HepG2 (cell line): ENCODE measurements at regions not wholly inside any gene's neighbourhood (a gene's known extent, or its start where the extent isn't known, plus 50 kb on each side); places are given as distances from the start of the nearest gene placed in this dataset.

ENCODE experiments used
- ATAC-seq: fragments of 200-7000 bp; cut with Tn5 transposase; 3 replicates; pipeline ENCODE4 v1.9.1; 2020; ENCODE audit warnings: mild to moderate bottlenecking, moderate library complexity
- BruUV-seq: library from RNA; stranded (reverse); fragments of 400-500 nt; replicated peaks from 2 replicates; lab custom pipeline; 2021; lab: Mats Ljungman, UMichigan
- CTCF ChIA-PET: fragments of 300-600 bp; formaldehyde crosslinking; extraction: SDS; loops from one replicate; lab custom pipeline; 2021; ENCODE audit warnings: low total read pairs, inconsistent platforms, low intra/inter-chr PET ratio; lab: Yijun Ruan, JAX
- POLR2A ChIA-PET: fragments of 350-600 bp; sonication (Branson Sonifier 250); formaldehyde crosslinking; loops from one replicate; lab custom pipeline; 2020; ENCODE audit warnings: antibody characterized with exemption, inconsistent platforms; lab: Yijun Ruan, JAX
- DNase-seq: peaks from one replicate; pipeline ENCODE4 v3.0.0-alpha.2; 2015; ENCODE audit warnings: low spot score
- FAIRE-seq: peaks from 3 replicates; lab custom pipeline; 2011; peaks lifted over from hg19 to GRCh38; lab: Jason Lieb, UNC
- H2AFZ ChIP-seq: one replicate; pipeline ENCODE4 v1.6.1; 2011; ENCODE audit warnings: low read length, inconsistent platforms
- H3K27ac ChIP-seq: fragments of 300-600 bp; 3 replicates; pipeline ENCODE4 v1.8.0; 2011; ENCODE audit warnings: mixed run types, mild to moderate bottlenecking, mixed read lengths, low read length, inconsistent platforms; ENCODE audit not compliant: insufficient read depth; ENCODE audit errors: extremely low read length
- H3K27me3 ChIP-seq, 2 experiments: fragments of 200-600 bp in 1 of 2; 2 replicates in 1 of 2; 3 replicates in 1 of 2; pipeline versions ENCODE4 v1.6.0 to v1.8.0; 2011; ENCODE audit warnings: low read length in 2 of 2, mild to moderate bottlenecking in 2 of 2, moderate library complexity in 2 of 2, inconsistent platforms in 1 of 2; ENCODE audit not compliant: insufficient read depth in 2 of 2, control insufficient read depth in 1 of 2
- H3K36me3 ChIP-seq, 2 experiments: fragments of 200-600 bp in 1 of 2; replicated peaks in 1 of 2; 2 replicates in 1 of 2; 3 replicates in 1 of 2; pipeline versions ENCODE4 v1.5.1 to v1.8.0; 2011; ENCODE audit warnings: low read length in 2 of 2, inconsistent platforms in 1 of 2; ENCODE audit not compliant: insufficient read depth in 2 of 2, control insufficient read depth in 1 of 2
- H3K4me1 ChIP-seq: 2 replicates; pipeline ENCODE4 v1.5.1; 2012; ENCODE audit warnings: low read length, inconsistent platforms; ENCODE audit not compliant: insufficient read depth
- H3K4me2 ChIP-seq: 2 replicates; pipeline ENCODE4 v1.6.0; 2011; ENCODE audit warnings: low read depth, low read length, inconsistent platforms
- H3K4me3 ChIP-seq, 3 experiments: fragments of 200-600 bp in 1 of 3; sonication (generic), shearing (Covaris generic) in 1 of 3; replicated peaks in 1 of 3; 2 replicates each; pipeline ENCODE4 v1.5.1; 2011 to 2016; ENCODE audit warnings: low read length in 3 of 3, inconsistent platforms in 2 of 3, low read depth in 2 of 3, mild to moderate bottlenecking in 2 of 3, control low read depth in 1 of 3, mixed read lengths in 1 of 3; ENCODE audit not compliant: insufficient read depth in 1 of 3
- H3K79me2 ChIP-seq: one replicate; pipeline ENCODE4 v1.6.1; 2011; ENCODE audit warnings: low read length, inconsistent platforms; ENCODE audit not compliant: insufficient read depth
- H3K9ac ChIP-seq: 2 replicates; pipeline ENCODE4 v1.6.0; 2011; ENCODE audit warnings: mild to moderate bottlenecking, low read depth, low read length, inconsistent platforms; ENCODE audit not compliant: insufficient read depth
- H3K9me3 ChIP-seq: 2 replicates; pipeline ENCODE4 v1.5.1; 2012; ENCODE audit warnings: mild to moderate bottlenecking, low read length
- H4K20me1 ChIP-seq: 2 replicates; pipeline ENCODE4 v1.6.0; 2011; ENCODE audit warnings: inconsistent platforms, mild to moderate bottlenecking, low read length, moderate library complexity; ENCODE audit not compliant: insufficient read depth
- GTF3A ChIP-seq: sonication (generic); formaldehyde crosslinking; conservative IDR thresholded peaks from 2 replicates; pipeline ENCODE4 v1.4.0; 2020; ENCODE audit warnings: mild to moderate bottlenecking, missing genetic modification reagents
- HES4 ChIP-seq: sonication (generic); formaldehyde crosslinking; IDR thresholded peaks from 2 replicates; pipeline ENCODE4 v1.9.0; 2021; ENCODE audit warnings: mild to moderate bottlenecking, missing genetic modification reagents, borderline replicate concordance
- HOXA3 ChIP-seq: sonication (generic); formaldehyde crosslinking; IDR thresholded peaks from 2 replicates; pipeline ENCODE4 v1.5.0; 2020; ENCODE audit warnings: missing genetic modification reagents
- KDM5B ChIP-seq: sonication (generic); formaldehyde crosslinking; IDR thresholded peaks from 2 replicates; pipeline ENCODE4 v1.4.0; 2020; ENCODE audit warnings: missing genetic modification reagents, mild to moderate bottlenecking, borderline replicate concordance
- MEIS2 ChIP-seq: sonication (generic); formaldehyde crosslinking; IDR thresholded peaks from 2 replicates; pipeline ENCODE4 v1.9.0; 2021; ENCODE audit warnings: mild to moderate bottlenecking, missing genetic modification reagents
- NFYC ChIP-seq: IDR thresholded peaks from 2 replicates; pipeline ENCODE4 v1.6.1; 2016; ENCODE audit warnings: missing genetic modification reagents, missing compliant biosample characterization
- SCMH1 ChIP-seq: sonication (generic); formaldehyde crosslinking; IDR thresholded peaks from 2 replicates; pipeline ENCODE4 v1.9.0; 2021; ENCODE audit warnings: missing genetic modification reagents, mild to moderate bottlenecking, borderline replicate concordance
- ZFP36L1 ChIP-seq: sonication (generic); formaldehyde crosslinking; IDR thresholded peaks from 2 replicates; pipeline ENCODE4 v1.8.0; 2022; ENCODE audit warnings: mild to moderate bottlenecking, missing genetic modification reagents, moderate library complexity
- ZNF660 ChIP-seq: sonication (generic); formaldehyde crosslinking; IDR thresholded peaks from 2 replicates; pipeline ENCODE4 v1.5.1; 2020; ENCODE audit warnings: mild to moderate bottlenecking, low read depth, missing genetic modification reagents, borderline replicate concordance
- ZNF749 ChIP-seq: sonication (generic); formaldehyde crosslinking; IDR thresholded peaks from 2 replicates; pipeline ENCODE4 v1.8.0; 2022; ENCODE audit warnings: mild to moderate bottlenecking, missing genetic modification reagents, moderate library complexity, borderline replicate concordance
- WGBS: methylation state at CpG from one replicate; pipeline ENCODE4 v1.1.6; 2017; ENCODE audit warnings: low lambda C conversion rate; 5-methylcytosine and 5-hydroxymethylcytosine counted together
- in situ Hi-C: cut with HindIII; loops from 2 replicates; pipeline ENCODE4 v1.10.0; 2017; ENCODE audit warnings: low pct_unique_long_range_greater_than_20kb; ENCODE audit not compliant: extremely low pct_ligation_motif_present
- intact Hi-C: fragments of 100-400 bp; cut with micrococcal nuclease; formaldehyde crosslinking; loops from one replicate; pipeline ENCODE4 v1.10.0; 2022; ENCODE audit not compliant: unreplicated experiment
- TF ChIP-seq, protein P1 (sequence below): sonication (generic); formaldehyde crosslinking; conservative IDR thresholded peaks from 2 replicates; pipeline ENCODE4 v1.4.0; 2020; ENCODE audit warnings: mild to moderate bottlenecking, missing genetic modification reagents, moderate library complexity
- TF ChIP-seq, protein P2 (sequence below): sonication (generic); formaldehyde crosslinking; IDR thresholded peaks from 2 replicates; pipeline ENCODE4 v1.5.0; 2020; ENCODE audit warnings: missing genetic modification reagents

DNA sequence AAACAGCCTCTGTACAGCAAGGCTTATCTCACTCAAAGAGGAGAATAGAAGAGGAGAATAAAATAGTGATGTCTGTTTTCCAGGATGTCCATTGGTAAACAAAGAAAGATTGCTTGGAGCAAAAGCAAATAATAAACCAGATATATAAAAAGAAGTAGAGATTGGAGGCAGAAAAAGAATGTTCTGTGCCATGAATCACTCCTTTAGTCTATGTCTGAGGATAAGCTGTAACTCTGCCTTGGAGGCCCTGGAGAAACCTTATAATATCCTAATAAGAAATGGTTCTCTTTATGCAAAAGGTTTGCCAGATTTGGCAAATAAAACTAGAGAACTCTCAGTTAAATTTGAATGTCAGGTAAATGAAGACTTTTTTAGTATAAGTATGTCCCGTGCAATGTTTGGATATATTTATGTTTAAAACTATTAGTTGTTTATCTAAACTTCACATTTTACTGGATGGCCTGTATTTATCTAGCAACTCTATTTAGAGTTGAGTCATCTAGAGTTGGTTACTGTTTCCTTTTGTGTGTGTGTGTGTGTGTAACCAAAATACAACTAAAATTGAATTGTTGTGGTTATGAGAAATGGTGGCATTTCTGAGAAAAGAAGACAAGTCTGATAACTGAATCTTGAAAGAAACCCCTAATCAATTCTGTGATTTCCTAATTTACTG lies 510.3 kb upstream of the SETBP1 start (continued):
- TF ChIP-seq GTF3A (CRISPR knock-in tag) = no peak
- TF ChIP-seq MEIS2 = no peak
- no peak for TF ChIP-seq ZNF660
- TF ChIP-seq, protein P1, sequence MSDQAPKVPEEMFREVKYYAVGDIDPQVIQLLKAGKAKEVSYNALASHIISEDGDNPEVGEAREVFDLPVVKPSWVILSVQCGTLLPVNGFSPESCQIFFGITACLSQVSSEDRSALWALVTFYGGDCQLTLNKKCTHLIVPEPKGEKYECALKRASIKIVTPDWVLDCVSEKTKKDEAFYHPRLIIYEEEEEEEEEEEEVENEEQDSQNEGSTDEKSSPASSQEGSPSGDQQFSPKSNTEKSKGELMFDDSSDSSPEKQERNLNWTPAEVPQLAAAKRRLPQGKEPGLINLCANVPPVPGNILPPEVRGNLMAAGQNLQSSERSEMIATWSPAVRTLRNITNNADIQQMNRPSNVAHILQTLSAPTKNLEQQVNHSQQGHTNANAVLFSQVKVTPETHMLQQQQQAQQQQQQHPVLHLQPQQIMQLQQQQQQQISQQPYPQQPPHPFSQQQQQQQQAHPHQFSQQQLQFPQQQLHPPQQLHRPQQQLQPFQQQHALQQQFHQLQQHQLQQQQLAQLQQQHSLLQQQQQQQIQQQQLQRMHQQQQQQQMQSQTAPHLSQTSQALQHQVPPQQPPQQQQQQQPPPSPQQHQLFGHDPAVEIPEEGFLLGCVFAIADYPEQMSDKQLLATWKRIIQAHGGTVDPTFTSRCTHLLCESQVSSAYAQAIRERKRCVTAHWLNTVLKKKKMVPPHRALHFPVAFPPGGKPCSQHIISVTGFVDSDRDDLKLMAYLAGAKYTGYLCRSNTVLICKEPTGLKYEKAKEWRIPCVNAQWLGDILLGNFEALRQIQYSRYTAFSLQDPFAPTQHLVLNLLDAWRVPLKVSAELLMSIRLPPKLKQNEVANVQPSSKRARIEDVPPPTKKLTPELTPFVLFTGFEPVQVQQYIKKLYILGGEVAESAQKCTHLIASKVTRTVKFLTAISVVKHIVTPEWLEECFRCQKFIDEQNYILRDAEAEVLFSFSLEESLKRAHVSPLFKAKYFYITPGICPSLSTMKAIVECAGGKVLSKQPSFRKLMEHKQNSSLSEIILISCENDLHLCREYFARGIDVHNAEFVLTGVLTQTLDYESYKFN (CRISPR knock-in tag) = no peak

DNA sequence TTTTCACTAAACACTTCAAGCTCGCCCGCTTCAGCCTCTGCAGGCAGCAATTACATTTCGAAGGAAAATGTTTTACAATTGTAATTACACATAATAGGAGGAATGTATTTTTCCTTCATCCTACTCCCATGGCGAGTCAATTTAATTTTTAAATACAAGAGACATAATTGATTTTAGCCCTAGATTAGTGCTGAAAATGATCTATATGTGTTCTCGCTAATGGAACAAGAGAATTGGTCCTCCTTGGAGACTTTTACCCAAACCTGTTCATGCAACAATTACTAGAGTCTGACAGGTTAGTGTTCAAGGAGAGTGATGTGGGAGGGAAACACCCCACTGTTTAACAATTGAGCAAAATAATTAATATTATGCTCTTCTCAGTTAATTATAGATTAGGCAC lies 509.4 kb upstream of the SETBP1 start:
- CTCF ChIA-PET = no interaction called here
- Histone ChIP-seq H3K9me3 (peaks cover 32% of the 10 kb centered on the region), H3K4me1 (no peaks in the 10 kb centered on the region)
- 4% methylated on average over 5 of the region's 5 CpGs for WGBS
- TF ChIP-seq HOXA3 (CRISPR knock-in tag) (no peak), HES4 (CRISPR knock-in tag) (no peak), ZFP36L1 (CRISPR knock-in tag) (no peak), SCMH1 (no peak), ZNF749 (CRISPR knock-in tag) (no peak), NFYC (CRISPR knock-in tag) (no peak), KDM5B (CRISPR knock-in tag) (no peak)
- TF ChIP-seq, protein P2, sequence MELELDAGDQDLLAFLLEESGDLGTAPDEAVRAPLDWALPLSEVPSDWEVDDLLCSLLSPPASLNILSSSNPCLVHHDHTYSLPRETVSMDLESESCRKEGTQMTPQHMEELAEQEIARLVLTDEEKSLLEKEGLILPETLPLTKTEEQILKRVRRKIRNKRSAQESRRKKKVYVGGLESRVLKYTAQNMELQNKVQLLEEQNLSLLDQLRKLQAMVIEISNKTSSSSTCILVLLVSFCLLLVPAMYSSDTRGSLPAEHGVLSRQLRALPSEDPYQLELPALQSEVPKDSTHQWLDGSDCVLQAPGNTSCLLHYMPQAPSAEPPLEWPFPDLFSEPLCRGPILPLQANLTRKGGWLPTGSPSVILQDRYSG (CRISPR knock-in tag) = no peak
- TF ChIP-seq, all 625 proteins: peak for 0
- H3K27me3 ChIP-seq = no peaks in the 10 kb centered on the region
- BruUV-seq = no TSS peak
- DNase-seq (no peak), FAIRE-seq (no peak), ATAC-seq (no peak)
- no peaks in the 10 kb centered on the region for H3K36me3 ChIP-seq
- in situ Hi-C loops = no loop called here
- intact Hi-C loops = no loop called here
- H3K27ac ChIP-seq = no peak overlapping the region
- no peaks in the 10 kb centered on the region for H4K20me1 ChIP-seq
- H3K4me3 ChIP-seq = no peak overlapping the region
- no peak overlapping the region for H3K4me2 ChIP-seq
- H3K9ac ChIP-seq = no peak overlapping the region
- no peak overlapping the region for H2AFZ ChIP-seq
- no peaks in the 10 kb centered on the region for H3K79me2 ChIP-seq
- POLR2A ChIA-PET = no interaction called here
